ENCODE measurements at regions not wholly inside any gene's neighbourhood (a gene's known extent, or its start where the extent isn't known, plus 50 kb on each side); places are given as distances from the start of the nearest gene placed in this dataset.

DNA sequence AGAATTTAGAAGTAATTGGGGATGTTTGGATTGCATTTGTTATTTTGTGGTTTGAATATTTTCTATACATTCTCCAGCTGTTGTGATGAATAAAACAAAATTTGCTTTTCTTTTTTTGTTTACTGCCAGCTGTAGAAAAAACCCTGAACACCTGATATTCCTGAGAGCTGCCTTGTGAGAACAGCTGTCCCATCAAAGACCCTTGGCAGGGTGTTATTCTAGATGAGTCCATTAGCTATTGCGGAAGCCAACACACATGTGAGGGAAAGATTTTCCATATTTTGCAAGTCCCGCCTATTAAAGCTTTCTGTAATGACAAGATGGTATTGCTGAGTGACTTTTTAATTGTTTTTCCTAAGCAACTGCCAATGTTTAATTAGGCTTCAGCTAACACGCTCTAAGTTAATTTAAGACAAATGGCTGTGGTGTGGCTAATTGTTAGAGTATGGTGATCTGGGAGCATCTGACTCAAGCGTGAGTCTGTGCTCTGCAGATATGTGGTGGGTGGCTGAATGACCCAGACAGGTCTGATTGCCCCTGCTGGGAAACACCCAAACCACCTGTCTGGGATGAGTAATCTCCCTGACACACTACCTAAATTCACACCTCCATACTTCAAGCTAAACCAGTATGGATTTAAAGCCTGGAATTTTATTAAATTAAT lies 86.5 kb upstream of the PRLR start:
- TF ChIP-seq CTCF (IDR thresholded peaks at IDR 0.05) (no peak), POLR2A (IDR thresholded peaks at IDR 0.05) (no peak)
